CD4-positive, alpha-beta T cell (primary cell): ENCODE measurements at regions not wholly inside any gene's neighbourhood (a gene's known extent, or its start where the extent isn't known, plus 50 kb on each side); places are given as distances from the start of the nearest gene placed in this dataset.

ENCODE experiments used
- ATAC-seq: fragments of 200-7000 bp; cut with Tn5 transposase; one replicate; pipeline ENCODE4 v1.10.0; 2022; ENCODE audit warnings: mild to moderate bottlenecking; ENCODE audit not compliant: poor library complexity
- CTCF ChIA-PET: fragments of 350-600 bp; sonication (Branson Sonifier 250); formaldehyde crosslinking; loops from one replicate; lab custom pipeline; 2021; ENCODE audit warnings: antibody characterized with exemption, inconsistent platforms; lab: Charles Lee
- POLR2A ChIA-PET: fragments of 350-600 bp; sonication (Branson Sonifier 250); formaldehyde crosslinking; loops from one replicate; lab custom pipeline; 2021; ENCODE audit warnings: antibody characterized with exemption, inconsistent platforms; lab: Charles Lee
- DNase-seq, 14 experiments: peaks; one replicate each; pipeline ENCODE4 v3.0.0-alpha.2; 2013 to 2020; ENCODE audit warnings: mixed read lengths in 2 of 14
- H3K27ac ChIP-seq, 2 donors: one replicate each; pipeline versions ENCODE4 v1.5.1 to v1.7.0; 2013; ENCODE audit warnings: low read length in 2 of 2, low read depth in 1 of 2, mild to moderate bottlenecking in 1 of 2
- H3K27me3 ChIP-seq, 2 experiments: 1 replicate in 1 of 2; 2 replicates in 1 of 2; pipeline versions ENCODE4 v1.6.1 to v1.7.0; 2013; ENCODE audit warnings: low read length in 2 of 2, control low read depth in 1 of 2, mild to moderate bottlenecking in 1 of 2, moderate library complexity in 1 of 2; ENCODE audit not compliant: insufficient read depth in 2 of 2, control insufficient read depth in 1 of 2
- H3K36me3 ChIP-seq: one replicate; pipeline ENCODE4 v1.6.1; 2013; ENCODE audit warnings: low read length, control low read depth; ENCODE audit not compliant: insufficient read depth
- H3K4me1 ChIP-seq: one replicate; pipeline ENCODE4 v1.6.1; 2013; ENCODE audit warnings: low read length, control low read depth; ENCODE audit not compliant: insufficient read depth
- H3K4me3 ChIP-seq: one replicate; pipeline ENCODE4 v1.5.1; 2013; ENCODE audit warnings: mild to moderate bottlenecking, low read length, moderate library complexity
- H3K9me3 ChIP-seq, 2 experiments: 1 replicate in 1 of 2; 2 replicates in 1 of 2; pipeline versions ENCODE4 v1.6.1 to v1.7.0; 2013; ENCODE audit warnings: low read length in 2 of 2, mild to moderate bottlenecking in 2 of 2, control low read depth in 1 of 2, moderate library complexity in 1 of 2; ENCODE audit not compliant: control insufficient read depth in 1 of 2, insufficient read depth in 1 of 2
- H3K27ac Mint-ChIP-seq: one replicate; pipeline ENCODE4 v1.8.0; 2020; ENCODE audit warnings: mixed read lengths
- H3K27me3 Mint-ChIP-seq: one replicate; pipeline ENCODE4 v1.8.0; 2021; ENCODE audit warnings: mixed read lengths
- H3K36me3 Mint-ChIP-seq: one replicate; pipeline ENCODE4 v1.8.0; 2021; ENCODE audit warnings: low read depth, mixed read lengths
- H3K4me1 Mint-ChIP-seq: one replicate; pipeline ENCODE4 v1.8.0; 2021; ENCODE audit warnings: low read depth, mixed read lengths
- H3K4me3 Mint-ChIP-seq: one replicate; pipeline ENCODE4 v1.8.0; 2020; ENCODE audit warnings: mild to moderate bottlenecking, mixed read lengths
- H3K9me3 Mint-ChIP-seq: one replicate; pipeline ENCODE4 v1.8.0; 2020; ENCODE audit warnings: mixed read lengths
- CTCF ChIP-seq: fragments of 200-600 bp; IDR thresholded peaks from one replicate; pipeline ENCODE4 v1.8.0; 2022; ENCODE audit warnings: antibody characterized with exemption, mild to moderate bottlenecking
- intact Hi-C, 2 experiments: fragments of 100-400 bp; cut with DNase I in 1 of 2; cut with micrococcal nuclease in 1 of 2; formaldehyde crosslinking; loops; one replicate each; pipeline versions ENCODE4 v1.15.1 to v1.9.0; 2023 to 2025; cut with DNase I, micrococcal nuclease

GRCh38 chr11:103676413-103676812 lies 360.0 kb upstream of the DDI1 start:
- Mint-ChIP-seq H3K4me1 (no peaks in the 10 kb centered on the region), H3K4me3 (no peak overlapping the region), H3K27me3 (peaks cover 7% of the 10 kb centered on the region), H3K36me3 (no peaks in the 10 kb centered on the region), H3K9me3 (no peaks in the 10 kb centered on the region), H3K27ac (no peak overlapping the region)
- H3K36me3 ChIP-seq = no peaks in the 10 kb centered on the region
- no peaks in the 10 kb centered on the region for H3K4me1 ChIP-seq
- intact Hi-C loops = no loop called here
- ATAC-seq (no peak), DNase-seq (no peak)
- no peaks in the 10 kb centered on the region for H3K9me3 ChIP-seq
- TF ChIP-seq CTCF = no peak
- POLR2A ChIA-PET = no interaction called here
- CTCF ChIA-PET = no interaction called here
- H3K4me3 ChIP-seq = no peak overlapping the region
- H3K27me3 ChIP-seq = no peaks in the 10 kb centered on the region
- H3K27ac ChIP-seq = no peak overlapping the region

- DNase-seq = no peak
- Histone ChIP-seq H3K4me3 (no peak overlapping the region), H3K4me1 (peaks cover 5% of the 10 kb centered on the region), H3K27ac (no peak overlapping the region), H3K27me3 (peaks cover 0 to 4% of the 10 kb centered on the region in 2 experiments), H3K9me3 (no peaks in the 10 kb centered on the region), H3K36me3 (no peaks in the 10 kb centered on the region)
- Mint-ChIP-seq H3K36me3 (no peaks in the 10 kb centered on the region), H3K27me3 (no peaks in the 10 kb centered on the region), H3K9me3 (no peaks in the 10 kb centered on the region), H3K4me3 (no peak overlapping the region), H3K4me1 (peaks cover 6% of the 10 kb centered on the region), H3K27ac (no peak overlapping the region)
- ATAC-seq = no peak
- intact Hi-C loops = loop anchor here in 1 of 2 experiments (5.0 to 10.0 kb wide), 3 partner anchors 244 to 924 kb away; no protein-coding TSS in a partner anchor
- ChIA-PET POLR2A (no interaction called here), CTCF (no interaction called here)
- TF ChIP-seq CTCF = no peak
These were observed 355.6 kb upstream of the DDI1 start for GRCh38 chr11:103680826-103681225.

GRCh38 chr11:103681855-103682254 lies 354.6 kb upstream of the DDI1 start:
- H3K9me3 ChIP-seq = no peaks in the 10 kb centered on the region
- Mint-ChIP-seq H3K9me3 (no peaks in the 10 kb centered on the region), H3K27me3 (no peaks in the 10 kb centered on the region), H3K4me1 (peaks cover 6% of the 10 kb centered on the region), H3K4me3 (no peak overlapping the region), H3K27ac (no peak overlapping the region), H3K36me3 (no peaks in the 10 kb centered on the region)
- DNase-seq (no peak), ATAC-seq (no peak)
- H3K4me1 ChIP-seq = peaks cover 5% of the 10 kb centered on the region
- H3K27me3 ChIP-seq = peaks cover 0 to 4% of the 10 kb centered on the region in 2 experiments
- intact Hi-C loops = loop anchor here in 1 of 2 experiments (5.0 to 10.0 kb wide), 3 partner anchors 243 to 923 kb away; no protein-coding TSS in a partner anchor
- no peaks in the 10 kb centered on the region for H3K36me3 ChIP-seq
- POLR2A ChIA-PET = no interaction called here
- no peak overlapping the region for H3K4me3 ChIP-seq
- TF ChIP-seq CTCF = no peak
- CTCF ChIA-PET = interaction anchor here (0.6 kb wide), 1 partner anchor 17 kb away, joined by 3 read pairs; no protein-coding TSS in a partner anchor
- H3K27ac ChIP-seq = no peak overlapping the region
